Retinal pigment epithelial cell (primary cell): ENCODE measurements at regions not wholly inside any gene's neighbourhood (a gene's known extent, or its start where the extent isn't known, plus 50 kb on each side); places are given as distances from the start of the nearest gene placed in this dataset.

Experiments
- DNase-seq: peaks from one replicate; pipeline ENCODE4 v3.0.0-alpha.2; 2010; ENCODE audit warnings: low read depth
- H3K4me3 ChIP-seq: 2 replicates; pipeline ENCODE4 v1.5.1; 2011; ENCODE audit warnings: mild to moderate bottlenecking, low read length, control low read depth, moderate library complexity
- TF ChIP-seq, protein P1 (sequence below): conservative IDR thresholded peaks from 2 replicates; pipeline ENCODE4 v1.5.1; 2011; ENCODE audit warnings: low read depth, low read length, control low read depth, inconsistent platforms

GRCh38 chr1:198929961-198930599 is 291.2 kb downstream of the PTPRC start:
- no peak for DNase-seq
- H3K4me3 ChIP-seq, result peak overlapping the region; percentile 28
- TF ChIP-seq, protein P1, sequence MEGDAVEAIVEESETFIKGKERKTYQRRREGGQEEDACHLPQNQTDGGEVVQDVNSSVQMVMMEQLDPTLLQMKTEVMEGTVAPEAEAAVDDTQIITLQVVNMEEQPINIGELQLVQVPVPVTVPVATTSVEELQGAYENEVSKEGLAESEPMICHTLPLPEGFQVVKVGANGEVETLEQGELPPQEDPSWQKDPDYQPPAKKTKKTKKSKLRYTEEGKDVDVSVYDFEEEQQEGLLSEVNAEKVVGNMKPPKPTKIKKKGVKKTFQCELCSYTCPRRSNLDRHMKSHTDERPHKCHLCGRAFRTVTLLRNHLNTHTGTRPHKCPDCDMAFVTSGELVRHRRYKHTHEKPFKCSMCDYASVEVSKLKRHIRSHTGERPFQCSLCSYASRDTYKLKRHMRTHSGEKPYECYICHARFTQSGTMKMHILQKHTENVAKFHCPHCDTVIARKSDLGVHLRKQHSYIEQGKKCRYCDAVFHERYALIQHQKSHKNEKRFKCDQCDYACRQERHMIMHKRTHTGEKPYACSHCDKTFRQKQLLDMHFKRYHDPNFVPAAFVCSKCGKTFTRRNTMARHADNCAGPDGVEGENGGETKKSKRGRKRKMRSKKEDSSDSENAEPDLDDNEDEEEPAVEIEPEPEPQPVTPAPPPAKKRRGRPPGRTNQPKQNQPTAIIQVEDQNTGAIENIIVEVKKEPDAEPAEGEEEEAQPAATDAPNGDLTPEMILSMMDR, result no peak

DNA sequence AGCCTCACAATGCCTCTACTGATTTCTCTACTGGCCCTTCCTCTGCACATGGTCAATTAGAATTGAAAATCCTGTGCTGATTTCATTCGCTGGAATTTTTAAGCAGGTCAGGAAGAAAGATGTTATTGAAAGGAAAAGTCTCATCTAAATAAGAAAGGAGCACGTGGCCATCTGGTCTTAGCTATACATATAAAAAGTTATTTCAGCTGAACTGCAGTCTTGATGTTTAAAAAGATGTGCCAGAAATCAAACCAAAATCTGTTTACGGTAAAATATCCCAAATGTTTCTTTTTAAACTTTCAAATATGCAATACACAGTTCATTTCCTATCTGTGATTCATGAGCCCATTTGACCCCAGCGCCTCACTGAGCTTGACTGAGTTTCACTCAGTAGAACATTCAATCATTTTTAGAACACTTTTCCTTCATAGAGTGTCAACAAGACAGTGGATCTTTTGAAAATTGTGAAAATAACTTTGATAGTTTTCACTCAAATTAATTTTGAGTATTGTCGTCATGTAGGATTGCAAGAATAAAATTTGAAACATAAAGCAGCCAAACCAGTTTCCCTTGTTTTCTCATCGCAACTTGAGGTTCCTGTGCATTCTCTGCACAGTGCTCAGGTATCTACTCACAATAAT is 293.6 kb downstream of the PTPRC start:
- no peak for DNase-seq
- H3K4me3 ChIP-seq, result peak overlapping the region; percentile 0
- TF ChIP-seq, protein P1, result no peak

DNA sequence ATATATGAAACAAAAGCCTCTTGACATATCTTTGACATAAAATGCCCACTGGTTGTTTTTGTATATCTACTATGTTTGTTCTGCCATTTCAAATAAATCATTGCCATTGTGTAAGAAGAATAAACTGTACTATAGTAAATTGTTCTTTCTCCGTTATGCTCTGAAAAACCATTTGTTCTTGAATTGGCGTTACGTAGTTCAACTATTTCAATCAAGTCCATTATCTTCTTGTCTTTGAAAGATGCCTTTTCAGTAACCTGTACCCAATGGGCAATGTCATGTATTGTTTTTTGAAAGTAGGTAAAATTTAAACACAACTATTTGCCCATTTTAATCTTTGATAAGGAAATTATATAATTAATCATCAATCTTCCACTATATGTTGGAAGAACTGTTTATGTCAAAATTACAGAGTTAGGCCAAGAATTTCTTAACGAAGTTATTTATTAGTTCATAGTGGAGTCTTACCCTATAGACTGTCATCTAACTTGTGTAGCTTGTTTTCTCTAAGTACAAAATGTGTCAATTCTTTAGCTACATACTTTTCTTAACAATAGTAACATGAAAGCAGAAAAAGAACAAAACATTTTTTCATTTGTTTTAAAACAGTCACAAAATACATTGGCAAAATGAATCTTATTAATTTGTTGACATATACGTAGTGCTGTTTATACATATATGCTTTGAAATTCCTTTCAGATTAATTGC is 294.8 kb downstream of the PTPRC start:
- TF ChIP-seq, protein P1, result no peak
- H3K4me3 ChIP-seq, result peak overlapping the region; percentile 63
- no peak for DNase-seq

DNA sequence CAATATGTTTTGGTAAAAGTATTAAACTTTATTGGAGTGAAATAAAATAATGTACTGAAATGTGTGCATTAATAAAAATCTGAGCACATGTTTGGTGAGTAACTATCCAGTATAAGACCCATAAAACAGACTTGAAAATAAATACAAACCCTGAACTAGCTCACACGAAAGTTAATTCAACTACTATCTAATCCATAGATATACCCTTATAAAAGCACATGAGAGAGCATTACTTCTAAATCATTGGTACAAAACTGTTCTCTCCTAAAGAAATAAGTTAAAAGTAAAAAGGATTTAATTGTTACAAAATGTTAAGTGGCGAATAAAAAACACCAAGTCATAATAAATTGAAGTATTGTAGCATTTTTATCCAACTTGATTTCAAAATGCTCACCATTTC is 295.6 kb downstream of the PTPRC start:
- DNase-seq, result no peak
- peak overlapping the region; percentile 63 for H3K4me3 ChIP-seq
- TF ChIP-seq, protein P1, result no peak

DNA sequence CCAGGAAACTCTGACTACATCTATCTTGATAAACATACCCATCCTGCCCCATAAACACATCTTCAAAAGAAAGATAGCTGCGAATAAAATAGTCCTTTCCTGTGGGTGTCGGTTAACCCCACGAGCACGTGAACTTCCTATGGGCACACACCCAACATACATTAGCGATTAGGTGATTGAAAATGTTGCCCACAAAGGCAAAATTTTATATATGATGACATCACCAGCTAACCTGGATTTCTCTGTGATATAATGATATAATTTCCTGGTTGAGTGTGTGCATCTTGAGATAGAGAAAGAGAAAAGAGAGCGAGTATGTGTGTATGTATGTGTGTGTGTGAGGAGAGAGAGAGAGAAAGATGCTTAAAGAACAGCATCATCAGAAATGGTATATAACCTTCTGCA is 296.1 kb downstream of the PTPRC start:
- TF ChIP-seq, protein P1, result no peak
- no peak for DNase-seq

DNA sequence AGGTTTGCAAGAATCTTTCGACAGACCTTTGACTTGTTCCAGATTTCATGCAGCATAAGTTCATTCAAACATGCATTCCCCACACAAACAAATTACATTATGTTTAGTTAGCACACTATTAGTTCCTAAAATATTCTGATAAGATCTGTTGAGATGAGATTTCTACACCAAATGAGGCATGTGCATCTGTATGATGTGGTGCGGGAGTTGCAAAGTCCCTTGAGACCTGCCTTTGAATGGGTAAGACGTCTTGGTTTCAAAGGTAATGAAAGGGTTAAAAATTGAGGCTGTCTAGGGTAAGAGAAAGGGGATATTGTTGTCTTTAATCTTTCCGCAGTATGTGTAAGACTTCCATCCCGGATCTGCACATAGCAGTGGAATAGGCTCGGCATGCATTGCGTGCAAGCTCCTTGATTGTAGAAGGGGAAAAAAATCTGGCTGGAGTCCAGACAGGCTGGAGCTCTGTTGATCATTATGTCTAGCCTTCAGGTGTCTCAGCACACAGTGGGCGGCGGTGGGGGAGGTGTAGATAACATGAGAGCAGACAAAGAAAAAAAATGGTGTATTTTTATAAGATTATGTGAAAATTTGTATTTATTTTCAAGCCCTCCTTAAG is 296.6 kb downstream of the PTPRC start:
- H3K4me3 ChIP-seq, result peak overlapping the region; percentile 63
- TF ChIP-seq, protein P1, result no peak
- peak; percentile 97 for DNase-seq

More for the DNA sequence above, 296.1 kb downstream of the PTPRC start:
- H3K4me3 ChIP-seq, result peak overlapping the region; percentile 63
